Omental fat pad (tissue), 3 donors: ENCODE measurements at regions not wholly inside any gene's neighbourhood (a gene's known extent, or its start where the extent isn't known, plus 50 kb on each side); places are given as distances from the start of the nearest gene placed in this dataset.

ENCODE experiments used
- ATAC-seq: fragments of 150-250 bp; one replicate; pipeline ENCODE4 v1.9.1; 2016; ENCODE audit warnings: mild to moderate bottlenecking, moderate library complexity; ENCODE audit not compliant: low FRiP score
- DNase-seq: peaks from one replicate; pipeline ENCODE4 v3.0.0-alpha.2; 2019; ENCODE audit warnings: low spot score
- TF ChIP-seq, protein P1 (sequence below), 3 donors: fragments of 450-650 bp; IDR thresholded peaks; one replicate each; pipeline ENCODE4 v1.5.1; 2016 to 2017; ENCODE audit warnings: antibody characterized with exemption in 3 of 3, mild to moderate bottlenecking in 3 of 3, moderate library complexity in 2 of 3

DNA sequence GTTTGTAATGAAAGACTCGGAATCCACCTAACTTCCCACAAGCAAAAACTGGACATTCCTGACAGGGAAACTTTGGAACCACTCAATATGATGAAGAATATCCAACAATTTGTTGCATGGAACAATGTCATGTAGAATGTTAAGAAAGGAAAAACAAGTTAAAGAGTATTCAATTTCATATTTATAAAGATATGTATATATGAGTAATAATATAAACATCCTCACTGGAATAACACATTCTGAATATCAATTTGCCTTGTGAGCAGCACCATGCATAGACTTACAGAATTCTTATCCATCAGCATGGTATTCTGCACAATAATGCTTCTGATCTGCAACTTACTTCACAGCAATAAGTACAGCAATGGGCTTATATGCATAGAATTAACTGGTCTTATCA lies 650.3 kb downstream of the SEMA5A start:
- TF ChIP-seq, protein P1, sequence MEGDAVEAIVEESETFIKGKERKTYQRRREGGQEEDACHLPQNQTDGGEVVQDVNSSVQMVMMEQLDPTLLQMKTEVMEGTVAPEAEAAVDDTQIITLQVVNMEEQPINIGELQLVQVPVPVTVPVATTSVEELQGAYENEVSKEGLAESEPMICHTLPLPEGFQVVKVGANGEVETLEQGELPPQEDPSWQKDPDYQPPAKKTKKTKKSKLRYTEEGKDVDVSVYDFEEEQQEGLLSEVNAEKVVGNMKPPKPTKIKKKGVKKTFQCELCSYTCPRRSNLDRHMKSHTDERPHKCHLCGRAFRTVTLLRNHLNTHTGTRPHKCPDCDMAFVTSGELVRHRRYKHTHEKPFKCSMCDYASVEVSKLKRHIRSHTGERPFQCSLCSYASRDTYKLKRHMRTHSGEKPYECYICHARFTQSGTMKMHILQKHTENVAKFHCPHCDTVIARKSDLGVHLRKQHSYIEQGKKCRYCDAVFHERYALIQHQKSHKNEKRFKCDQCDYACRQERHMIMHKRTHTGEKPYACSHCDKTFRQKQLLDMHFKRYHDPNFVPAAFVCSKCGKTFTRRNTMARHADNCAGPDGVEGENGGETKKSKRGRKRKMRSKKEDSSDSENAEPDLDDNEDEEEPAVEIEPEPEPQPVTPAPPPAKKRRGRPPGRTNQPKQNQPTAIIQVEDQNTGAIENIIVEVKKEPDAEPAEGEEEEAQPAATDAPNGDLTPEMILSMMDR (IDR thresholded peaks at IDR 0.05): no peak

DNA sequence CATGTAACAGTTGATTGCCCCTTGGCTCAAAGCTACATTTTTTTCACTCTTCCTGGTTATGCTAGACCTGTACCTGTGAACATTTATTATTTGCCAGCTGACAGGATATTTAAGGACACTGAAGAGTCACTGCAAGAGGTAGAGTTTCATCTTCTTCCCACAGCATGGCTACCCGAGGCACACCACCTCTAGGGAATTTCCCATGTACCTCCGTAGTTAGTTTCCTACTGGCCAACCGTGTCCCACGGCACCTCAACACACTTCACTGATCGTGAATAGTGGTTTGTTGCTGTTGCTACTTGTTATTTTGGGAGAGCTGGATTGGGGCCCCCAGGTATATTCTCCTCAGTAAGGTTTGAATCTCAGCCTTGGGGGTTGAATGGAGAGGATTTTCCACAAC lies 648.6 kb downstream of the SEMA5A start:
- ATAC-seq (no peak), DNase-seq (no peak)
- TF ChIP-seq, protein P1 (IDR thresholded peaks at IDR 0.05): no peak

More for the DNA sequence above, 650.3 kb downstream of the SEMA5A start:
- ATAC-seq (no peak), DNase-seq (no peak)

DNA sequence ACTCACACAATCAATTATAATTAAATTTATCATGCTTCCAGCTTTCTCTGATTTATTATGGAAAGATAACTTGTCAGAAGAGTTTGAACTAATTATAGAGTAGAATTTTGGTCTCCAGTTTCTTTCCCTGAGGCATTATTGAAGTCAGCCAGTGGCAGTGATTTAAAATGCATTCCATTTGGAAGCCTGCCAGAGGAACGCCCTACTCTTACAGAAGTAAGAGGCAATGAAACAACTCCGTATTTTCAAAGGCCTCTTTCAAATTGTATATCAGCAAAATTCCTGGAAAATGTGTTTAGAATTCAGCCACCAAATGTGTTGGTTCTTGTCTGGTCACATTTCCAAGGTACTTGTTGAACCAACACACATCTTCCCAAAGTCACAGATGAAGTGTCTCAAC lies 640.9 kb downstream of the SEMA5A start:
- no peak for ATAC-seq
- no peak for DNase-seq
- TF ChIP-seq, protein P1 (IDR thresholded peaks at IDR 0.05): no peak

DNA sequence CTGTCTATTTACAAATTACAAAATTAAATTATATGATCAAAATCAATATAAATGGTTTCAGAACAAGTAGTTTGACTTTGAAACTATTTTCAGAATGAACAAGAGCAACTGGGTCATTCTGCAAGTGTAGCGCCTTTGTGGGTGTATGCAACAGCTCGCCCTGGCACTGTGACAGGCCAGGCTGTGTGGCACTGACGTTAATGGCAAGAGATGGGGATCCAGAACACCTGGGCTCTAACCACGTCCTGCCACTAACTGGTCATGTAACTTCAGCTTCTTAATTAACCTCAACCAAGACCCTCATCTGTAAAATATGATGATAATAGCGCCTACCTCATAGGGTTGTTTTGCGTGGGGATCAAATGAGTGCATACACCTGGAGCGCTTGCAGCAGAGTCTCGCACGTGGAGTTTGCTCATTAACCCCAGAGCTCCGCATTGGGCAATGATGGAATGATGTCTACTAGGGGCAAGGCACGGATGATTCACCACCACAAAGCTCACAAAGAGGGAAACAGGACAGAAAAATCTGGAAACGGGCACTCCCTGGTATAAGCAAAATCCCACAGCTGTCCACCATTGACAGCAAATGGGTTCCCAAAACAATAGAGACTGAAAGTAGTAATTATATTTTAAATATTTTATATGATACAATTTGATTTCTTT lies 639.4 kb downstream of the SEMA5A start:
- TF ChIP-seq, protein P1 (IDR thresholded peaks at IDR 0.05): no peak
- ATAC-seq (no peak), DNase-seq (no peak)

DNA sequence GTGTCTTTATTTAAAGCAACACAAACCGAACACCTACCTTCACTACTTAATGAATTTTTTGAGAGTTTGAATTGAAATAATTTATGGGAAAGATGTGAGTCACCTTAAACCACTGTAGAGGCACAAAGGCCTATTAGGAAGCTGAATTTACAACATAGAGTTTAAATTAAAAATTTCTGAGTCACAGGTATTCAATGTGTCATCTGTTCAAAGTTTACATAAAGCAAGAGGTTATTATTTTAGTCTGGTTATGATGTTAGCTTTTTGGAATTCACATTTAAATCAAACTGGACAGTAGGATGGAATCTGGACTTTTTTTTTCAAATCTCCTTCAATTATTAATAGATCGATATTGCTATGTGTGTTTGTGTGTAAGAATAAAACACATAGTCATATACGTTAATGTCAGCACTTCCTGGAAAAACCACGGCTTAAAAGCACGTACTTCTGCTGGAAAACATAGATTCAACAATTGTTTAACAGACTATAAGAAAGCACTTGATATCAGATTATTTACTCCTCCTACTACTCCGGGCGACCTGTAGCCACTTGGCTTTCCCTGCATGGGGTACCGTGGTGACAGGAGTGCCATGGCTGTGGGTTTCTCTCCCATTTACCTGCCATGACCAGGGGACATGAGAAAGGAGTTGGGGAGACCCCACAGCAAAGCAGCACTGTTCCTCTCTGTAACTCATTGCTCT lies 638.6 kb downstream of the SEMA5A start:
- TF ChIP-seq, protein P1 (IDR thresholded peaks at IDR 0.05): no peak
- ATAC-seq (no peak), DNase-seq (no peak)

DNA sequence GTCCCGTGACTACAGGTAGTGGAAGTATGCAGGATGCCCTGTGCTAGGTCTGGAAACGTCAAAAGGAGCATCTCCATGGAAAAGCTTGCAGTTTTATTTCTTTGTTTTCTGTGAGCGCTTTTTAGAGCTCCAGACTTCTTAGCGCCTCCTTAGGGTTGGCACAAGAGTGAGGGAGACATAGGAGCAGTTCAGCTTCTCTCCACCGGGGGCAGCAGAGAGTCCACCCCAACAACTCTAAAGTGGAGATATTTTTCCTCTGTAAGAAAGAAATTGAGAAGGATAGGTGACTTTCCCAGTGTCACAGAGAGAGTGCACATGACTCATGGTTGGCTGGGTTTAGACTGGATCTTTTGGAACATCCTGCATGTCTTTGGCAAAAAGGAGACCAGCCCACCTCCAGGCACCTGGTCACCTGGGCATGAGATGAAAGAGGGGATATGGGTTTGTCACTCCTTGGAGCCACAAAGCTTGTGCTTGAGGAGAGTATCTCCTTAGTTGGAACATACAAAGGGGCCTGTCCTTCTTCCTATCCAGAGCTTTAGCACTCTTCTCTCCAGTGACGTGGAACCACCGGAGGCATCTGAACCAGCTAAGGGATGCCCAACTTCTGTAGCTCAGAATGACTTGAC lies 637.7 kb downstream of the SEMA5A start:
- TF ChIP-seq, protein P1 (IDR thresholded peaks at IDR 0.05): no peak
- no peak for DNase-seq
- ATAC-seq: no peak
